NOMO-1 (cell line): ENCODE measurements at regions not wholly inside any gene's neighbourhood (a gene's known extent, or its start where the extent isn't known, plus 50 kb on each side); places are given as distances from the start of the nearest gene placed in this dataset.
A peak's percentile ranks its signal among the peaks of the same experiment; 100 is the strongest.

Experiments
- DNase-seq, 2 experiments: peaks; one replicate each; lab custom pipeline; 2025; ENCODE audit not compliant: unreplicated experiment in 2 of 2; lab: John Stamatoyannopoulos, UW

- no peak for DNase-seq
Observed at GRCh38 chr5:113652161-113652560, 138.7 kb downstream of the YTHDC2 start.

DNA sequence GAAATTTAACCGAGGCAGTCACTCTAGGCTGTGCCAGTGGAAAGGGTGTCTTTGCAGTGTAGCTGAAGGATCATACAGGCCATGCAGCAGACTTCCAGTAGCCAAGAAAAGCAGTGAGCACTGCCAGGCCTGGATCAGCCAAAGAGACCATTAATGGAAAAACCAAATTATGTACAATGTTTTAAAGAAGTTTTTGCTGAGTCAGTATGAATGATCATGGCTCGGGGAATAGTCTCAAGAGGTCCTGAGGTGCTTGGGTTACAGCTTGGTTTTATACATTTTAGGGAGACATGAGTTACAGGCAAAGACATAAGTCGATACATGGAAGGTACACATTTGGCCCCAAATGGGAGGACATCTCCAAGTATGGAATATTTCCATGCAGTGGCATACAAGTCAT is 141.3 kb downstream of the YTHDC2 start:
- no peak for DNase-seq

GRCh38 chr5:113660206-113660605 is 146.7 kb downstream of the YTHDC2 start:
- DNase-seq: no peak

DNA sequence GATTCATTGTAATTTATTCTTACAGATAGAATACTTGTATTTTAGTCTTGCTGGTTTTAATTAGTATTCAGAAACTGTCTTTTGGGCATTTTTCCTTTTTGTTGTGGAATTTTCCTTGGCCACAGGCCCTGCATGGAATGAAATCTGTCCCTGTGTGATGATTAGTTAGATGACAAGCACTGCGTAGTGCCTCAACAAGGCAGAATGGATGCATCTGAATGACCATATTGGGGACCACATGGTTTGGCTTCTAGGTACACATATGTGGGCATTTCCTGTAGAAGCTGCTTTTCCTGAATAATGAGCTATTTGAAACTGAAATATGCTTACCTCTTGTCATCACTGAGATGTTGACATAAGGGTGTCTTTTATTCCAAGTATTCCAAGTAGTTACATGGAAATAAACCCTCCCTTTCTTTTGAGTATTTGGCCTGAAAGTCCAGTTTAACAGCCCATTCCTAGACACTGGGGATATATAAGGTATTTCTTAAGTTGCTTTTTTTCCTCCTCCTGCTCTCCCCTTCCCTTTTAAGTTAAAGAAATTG is 147.3 kb downstream of the YTHDC2 start:
- no peak for DNase-seq

GRCh38 chr5:113663879-113664541 is 150.5 kb downstream of the YTHDC2 start:
- peak in 1 of 2 experiments; percentile 1 for DNase-seq

- DNase-seq: no peak
Observed at GRCh38 chr5:113673041-113673440, 159.5 kb downstream of the YTHDC2 start.

DNA sequence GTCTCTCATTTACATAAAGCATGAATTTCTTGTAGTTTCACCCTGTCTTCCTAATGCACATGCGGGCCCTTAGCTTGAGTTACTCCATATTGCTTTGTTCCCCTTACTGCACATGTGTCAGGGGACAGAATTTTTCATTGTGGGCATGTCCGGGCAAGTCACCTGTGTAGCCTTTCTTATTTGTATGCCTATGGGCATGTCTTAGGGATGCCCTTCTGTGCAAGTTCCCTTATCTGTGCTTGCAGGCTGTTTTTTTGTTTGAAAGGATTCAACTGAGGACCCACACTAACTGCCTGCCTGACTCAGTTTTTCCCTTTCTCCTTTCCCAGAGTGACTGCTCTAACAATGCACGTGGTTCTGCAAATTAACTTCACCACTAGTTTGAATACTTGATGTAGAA is 161.7 kb downstream of the YTHDC2 start:
- DNase-seq: no peak

GRCh38 chr5:113678202-113678601 is 164.7 kb downstream of the YTHDC2 start:
- no peak for DNase-seq

GRCh38 chr5:113678924-113679575 is 165.6 kb downstream of the YTHDC2 start:
- DNase-seq: peak; percentile 26 to 36

DNA sequence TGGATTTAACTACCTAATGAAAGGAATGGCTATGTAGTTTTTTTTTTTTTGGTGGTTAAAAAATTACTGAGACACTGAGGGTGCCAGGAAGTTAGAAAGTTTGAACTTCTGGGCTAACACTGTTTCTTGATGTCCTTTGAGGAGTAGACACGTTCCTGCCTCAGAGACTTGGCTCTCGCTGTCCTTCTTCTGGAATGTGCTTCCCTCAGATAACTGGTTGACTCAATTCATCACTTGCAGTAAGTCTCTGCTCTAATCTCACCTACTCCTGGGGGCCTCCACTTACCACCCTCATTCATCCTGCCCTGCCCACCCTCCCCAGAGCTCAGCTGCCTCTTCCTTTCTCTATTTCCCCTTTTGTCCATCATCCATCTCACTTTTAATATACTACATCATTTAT is 167.0 kb downstream of the YTHDC2 start:
- DNase-seq: no peak

- DNase-seq: peak in 1 of 2 experiments; percentile 1
Observed at GRCh38 chr5:113682497-113683136, 169.1 kb downstream of the YTHDC2 start.

DNA sequence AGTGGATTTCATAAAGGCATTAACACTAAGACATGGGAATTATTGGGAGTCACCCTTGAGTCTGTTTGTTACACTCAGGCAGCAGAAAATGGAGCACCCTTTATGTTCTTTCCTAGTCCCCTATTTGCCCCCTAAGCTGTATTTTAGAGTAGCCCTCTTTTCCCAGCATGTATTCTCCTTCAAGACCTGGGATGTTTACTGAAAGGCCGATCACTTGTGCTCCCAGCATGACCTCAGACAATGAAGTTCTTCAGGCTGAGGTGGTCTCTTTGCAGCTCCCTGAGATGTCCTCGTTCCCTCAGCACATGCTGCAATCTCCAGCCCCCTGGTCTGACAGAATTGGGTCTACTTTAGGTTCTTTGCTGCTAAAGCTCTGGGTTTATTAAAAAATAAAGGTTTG is 169.7 kb downstream of the YTHDC2 start:
- DNase-seq: no peak

GRCh38 chr5:113686599-113686998 is 173.1 kb downstream of the YTHDC2 start:
- no peak for DNase-seq

- DNase-seq: no peak
Observed at GRCh38 chr5:113689647-113690046, 176.2 kb downstream of the YTHDC2 start.

GRCh38 chr5:113692466-113692865 is 179.0 kb downstream of the YTHDC2 start:
- no peak for DNase-seq

DNA sequence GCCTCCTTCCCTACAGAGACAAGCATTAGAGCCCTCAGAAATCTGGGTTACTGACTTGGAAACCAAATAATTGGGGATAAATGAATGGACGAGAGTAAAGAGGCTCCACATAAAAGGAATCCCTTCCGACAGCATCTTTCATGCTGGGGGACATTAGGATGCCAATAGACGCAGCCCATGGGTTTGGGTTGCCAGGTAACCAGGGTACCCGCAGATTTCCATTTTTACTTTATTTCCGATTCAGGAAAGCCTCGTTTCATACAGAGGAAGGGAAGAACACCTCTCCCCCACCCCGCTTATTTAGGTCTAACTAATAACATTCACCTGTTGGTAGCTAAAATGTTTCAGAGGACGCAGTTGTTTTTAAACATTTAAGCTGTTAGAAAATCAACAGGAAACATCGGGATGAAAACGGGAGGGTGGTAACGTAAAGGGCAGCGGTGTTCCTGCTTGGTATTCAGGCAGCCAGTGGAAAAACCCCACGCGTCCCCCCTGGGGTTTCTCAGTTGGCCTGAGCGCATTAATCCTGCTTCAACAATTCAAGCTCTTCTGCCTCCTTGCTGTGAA is 179.5 kb downstream of the YTHDC2 start:
- no peak for DNase-seq

DNA sequence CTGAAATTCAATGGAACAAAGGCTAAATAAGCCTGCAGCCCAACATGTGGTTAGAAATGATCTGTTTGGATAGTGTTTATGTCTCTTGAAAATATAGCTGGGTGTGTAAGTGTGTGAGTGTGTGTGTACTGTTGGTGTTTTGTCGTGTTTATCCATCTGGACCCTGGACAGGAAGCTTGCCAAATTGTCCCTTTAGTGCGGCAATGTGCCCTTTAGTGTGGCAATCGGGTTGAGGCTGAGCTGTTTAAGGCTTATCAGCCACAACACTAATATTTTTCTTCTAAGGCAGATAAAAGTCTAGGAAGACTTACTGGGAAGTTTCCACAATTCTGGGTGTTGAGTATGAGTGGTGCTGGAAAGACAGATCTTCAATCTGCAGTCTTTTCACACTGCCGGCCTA is 180.2 kb downstream of the YTHDC2 start:
- DNase-seq: no peak

DNA sequence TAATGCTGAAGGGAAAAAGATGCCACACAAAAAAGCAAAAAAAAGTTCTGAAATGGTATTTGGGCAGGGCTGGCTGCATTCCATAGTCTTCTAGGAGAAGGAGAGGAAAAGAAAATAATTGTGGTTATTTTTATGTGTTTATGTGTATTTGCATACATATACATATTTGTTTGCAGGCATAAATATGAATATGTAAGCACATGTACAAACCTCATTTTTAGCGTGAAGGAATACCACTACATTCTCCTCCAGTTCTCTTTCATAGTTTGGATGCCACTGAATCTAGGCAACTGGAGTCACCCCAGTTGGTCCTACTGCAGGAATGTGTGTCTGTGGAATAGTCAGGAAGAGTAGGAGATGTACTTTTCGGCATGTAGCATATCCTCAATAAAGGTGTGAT is 181.1 kb downstream of the YTHDC2 start:
- no peak for DNase-seq

GRCh38 chr5:113703266-113703665 is 189.8 kb downstream of the YTHDC2 start:
- no peak for DNase-seq

DNA sequence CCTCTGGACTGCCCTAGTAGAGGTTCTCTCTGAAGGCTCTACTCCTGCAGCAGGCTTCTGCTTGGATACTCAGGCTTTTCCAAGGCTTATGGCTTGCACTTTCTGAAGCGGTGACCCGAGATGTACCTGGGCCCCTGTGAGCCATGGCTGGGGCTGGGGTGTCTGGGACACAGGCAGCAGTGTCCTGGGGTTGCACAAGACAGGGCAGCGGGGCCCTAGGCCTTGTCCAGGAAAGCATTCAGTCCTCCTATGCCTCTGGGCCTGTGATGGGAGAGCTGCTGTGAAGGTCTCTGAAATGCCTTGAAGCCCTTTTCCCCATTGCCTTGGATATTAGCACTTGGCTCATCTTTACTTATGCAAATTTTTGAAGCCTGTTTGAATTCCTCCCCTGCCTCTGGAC is 192.2 kb downstream of the YTHDC2 start:
- DNase-seq: no peak

GRCh38 chr5:113713051-113713450 is 199.6 kb downstream of the YTHDC2 start:
- DNase-seq: no peak
